Stimulated activated CD8-positive, alpha-beta memory T cell treated with anti-CD3 and anti-CD28 coated beads, Interleukin-12 subunit alpha, Interleukin-12 subunit beta, amount 100 ng/mL, for 4 hours (primary cell): ENCODE measurements at regions not wholly inside any gene's neighbourhood (a gene's known extent, or its start where the extent isn't known, plus 50 kb on each side); places are given as distances from the start of the nearest gene placed in this dataset.
"Not testable (repeated sequence)": the region's sequence is repeated elsewhere in the genome, so short reads cannot be mapped to it uniquely, and the experiment has no call there.

Experiments
- DNase-seq: peaks from one replicate; pipeline ENCODE4 v3.0.0-alpha.2; 2020; ENCODE audit warnings: low read depth

DNA sequence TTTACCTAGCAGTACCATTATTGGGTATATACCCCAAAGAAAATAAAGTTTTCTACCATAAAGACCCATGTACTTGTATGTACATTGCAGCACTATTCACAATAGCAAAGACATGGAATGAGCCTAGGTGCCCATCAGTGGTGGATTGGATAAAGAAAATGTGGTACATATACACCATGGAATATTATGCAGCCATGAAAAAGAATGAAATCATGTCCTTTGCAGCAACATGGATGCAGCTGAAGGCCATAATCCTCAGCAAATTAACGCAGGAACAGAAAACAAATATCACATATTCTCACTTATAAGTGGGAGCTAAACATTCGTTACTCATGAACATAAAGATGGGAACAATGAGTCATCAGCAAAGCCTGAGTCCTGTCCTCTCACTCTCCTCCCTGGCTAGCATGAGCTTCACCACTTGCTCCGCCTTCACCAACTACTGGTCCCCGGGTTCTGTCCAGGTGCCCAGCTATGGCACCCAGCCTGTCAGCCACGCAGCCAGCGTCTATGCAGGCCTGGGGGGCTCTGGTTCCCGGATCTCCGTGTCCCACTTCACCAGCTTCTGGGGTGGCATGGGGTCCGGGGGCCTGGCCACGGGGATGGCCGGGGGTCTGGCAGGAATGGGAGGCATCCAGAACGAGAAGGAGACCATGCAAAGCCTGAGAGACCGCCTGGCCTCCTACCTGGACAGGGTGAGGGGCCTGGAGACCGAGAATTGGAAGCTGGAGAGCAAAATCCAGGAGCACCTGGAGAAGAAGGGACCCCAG, 562.1 kb downstream of the ZNF674 start:
- not testable (repeated sequence) for DNase-seq

DNA sequence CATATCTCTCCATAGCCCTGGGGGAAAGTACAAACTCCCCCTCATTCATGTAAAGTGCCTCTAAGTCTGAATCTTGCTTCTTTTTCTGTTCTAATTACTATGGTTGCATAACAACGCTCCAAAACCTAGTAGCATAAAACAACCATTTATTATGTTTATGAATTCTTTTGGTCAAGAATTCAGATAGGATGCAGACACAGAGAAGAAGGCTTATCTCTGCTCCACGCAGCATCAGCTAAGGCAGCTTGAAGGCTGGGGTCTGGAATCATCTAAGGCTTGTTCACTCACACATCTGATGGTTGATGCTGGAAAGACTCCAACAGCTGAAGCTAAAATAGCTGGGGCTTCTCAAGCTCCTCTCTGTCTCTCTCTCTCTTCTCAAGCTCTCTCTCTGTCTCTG, 564.5 kb downstream of the ZNF674 start:
- no peak for DNase-seq

DNA sequence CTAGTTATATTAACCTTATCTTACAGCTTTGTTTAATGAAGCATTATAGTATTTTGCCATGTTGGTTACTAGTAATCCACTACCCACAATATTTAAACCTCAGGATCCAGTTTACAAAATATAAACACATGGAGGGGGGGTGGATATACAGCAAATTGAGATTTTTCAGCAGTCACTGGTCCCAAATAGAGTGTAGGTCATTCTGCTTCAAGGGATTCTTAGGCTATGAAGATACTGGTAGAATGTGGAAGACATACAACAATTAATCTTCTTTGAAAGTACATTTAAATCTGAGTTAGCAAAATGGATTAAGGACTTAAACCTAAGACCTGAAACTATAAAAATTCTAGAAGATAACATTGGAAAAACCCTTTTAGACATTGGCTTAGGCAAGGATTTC, 569.6 kb downstream of the ZNF674 start:
- DNase-seq, result no peak

DNA sequence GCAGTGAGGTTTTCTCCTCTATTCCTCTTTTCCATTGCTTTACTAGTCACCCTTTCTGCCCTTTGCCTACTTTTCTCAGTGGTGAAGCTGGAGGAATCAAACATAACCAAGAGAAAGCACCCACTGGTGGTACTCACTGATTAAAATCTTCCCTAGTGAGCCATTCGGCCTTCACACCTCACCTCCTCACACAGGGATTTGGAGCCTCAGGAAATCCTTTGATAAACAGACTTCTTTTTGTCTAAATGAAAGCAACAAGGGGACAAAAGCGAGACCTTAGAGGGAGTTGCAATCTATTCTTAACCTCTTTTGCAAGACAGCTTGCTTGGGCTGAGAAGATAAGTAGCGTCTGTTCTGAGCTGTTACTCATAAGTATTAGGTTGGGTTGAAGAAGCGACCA, 572.6 kb downstream of the ZNF674 start:
- no peak for DNase-seq

DNA sequence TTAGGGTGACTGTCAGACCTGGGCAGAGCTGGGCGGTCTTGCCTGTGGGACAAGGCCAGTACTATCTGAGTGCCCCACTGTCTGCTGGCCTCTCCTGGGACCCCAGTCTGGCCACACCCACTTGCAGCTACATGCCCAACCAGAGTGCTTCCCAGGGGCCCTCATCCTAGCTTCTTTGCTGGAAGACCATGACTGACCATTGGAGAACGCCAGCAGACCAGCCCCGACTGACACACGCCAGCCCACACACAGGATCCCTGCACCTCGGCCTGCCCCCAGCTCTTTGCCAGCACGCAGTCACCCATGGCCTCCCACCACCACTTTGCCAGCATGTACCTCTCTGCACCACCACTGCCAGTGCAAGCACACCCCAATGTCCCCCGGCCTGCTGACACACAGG, 585.7 kb downstream of the ZNF674 start:
- DNase-seq, result no peak

DNA sequence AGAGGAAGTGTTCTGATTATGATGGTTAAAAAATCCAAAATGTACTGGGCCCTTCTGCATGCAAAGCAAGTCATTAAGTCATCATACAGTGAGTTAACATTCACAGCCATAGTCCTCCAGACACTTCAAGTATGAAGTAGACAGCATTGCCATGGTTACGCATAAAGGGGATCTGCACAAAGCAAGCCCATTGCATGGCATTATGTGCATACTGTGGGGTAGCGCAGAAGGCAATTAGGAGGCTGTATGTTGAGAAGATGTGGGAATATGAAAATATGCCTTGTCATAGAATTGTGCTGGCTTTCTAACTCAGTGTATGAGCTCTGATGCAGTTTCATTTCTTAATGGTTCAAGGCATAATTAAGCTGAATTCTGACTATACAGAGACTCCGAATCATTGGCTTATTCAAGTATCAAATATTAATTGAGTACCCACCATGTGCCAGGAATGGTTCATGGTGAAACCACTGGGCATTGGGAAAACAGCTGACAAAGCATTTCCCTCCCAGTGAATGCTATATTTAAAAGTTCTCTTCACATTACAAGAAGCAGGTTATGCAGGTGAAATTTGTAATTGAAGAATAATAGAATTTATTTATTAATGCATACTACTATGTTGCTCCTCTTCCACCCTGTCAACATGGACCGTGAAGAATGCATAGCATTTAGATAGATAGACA, 588.9 kb downstream of the ZNF674 start:
- no peak for DNase-seq

DNA sequence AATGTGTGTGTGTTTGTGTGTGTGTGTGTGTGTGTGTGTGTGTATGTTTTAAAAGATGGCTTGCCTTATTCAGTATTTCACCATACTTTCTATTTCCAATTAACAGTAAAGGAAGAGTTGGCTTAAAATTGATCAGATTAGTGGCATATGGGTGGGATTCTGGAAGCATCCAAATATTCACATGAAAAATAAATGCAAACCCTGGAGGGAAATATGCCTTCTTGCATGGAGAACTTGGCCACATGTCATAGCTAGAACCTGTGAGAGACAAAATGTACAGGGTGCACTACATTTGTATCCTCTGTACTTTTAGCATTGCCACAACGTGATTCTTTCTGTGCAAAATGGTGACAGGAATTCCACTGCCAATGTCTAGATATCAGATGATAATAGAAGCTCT, 589.6 kb downstream of the ZNF674 start:
- no peak for DNase-seq

DNA sequence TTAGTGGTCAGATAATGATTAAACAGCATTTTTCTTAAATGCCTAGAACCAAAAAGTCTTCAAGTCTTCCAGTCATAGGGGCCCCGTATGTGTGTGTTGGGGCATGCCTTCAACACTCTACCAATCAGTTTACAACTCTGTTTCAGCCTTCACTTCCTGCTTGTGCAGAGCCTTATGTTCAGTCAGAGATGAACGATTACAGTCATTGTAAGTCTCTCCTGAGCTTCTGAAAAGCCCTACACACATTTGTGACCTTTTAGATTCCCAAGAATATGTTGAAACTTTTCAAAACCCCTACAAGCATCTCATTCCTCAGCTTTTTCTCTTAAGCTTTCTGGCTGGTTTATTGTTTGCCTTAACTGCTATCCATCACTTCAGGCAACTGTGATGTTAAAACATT, 591.2 kb downstream of the ZNF674 start:
- no peak for DNase-seq

DNA sequence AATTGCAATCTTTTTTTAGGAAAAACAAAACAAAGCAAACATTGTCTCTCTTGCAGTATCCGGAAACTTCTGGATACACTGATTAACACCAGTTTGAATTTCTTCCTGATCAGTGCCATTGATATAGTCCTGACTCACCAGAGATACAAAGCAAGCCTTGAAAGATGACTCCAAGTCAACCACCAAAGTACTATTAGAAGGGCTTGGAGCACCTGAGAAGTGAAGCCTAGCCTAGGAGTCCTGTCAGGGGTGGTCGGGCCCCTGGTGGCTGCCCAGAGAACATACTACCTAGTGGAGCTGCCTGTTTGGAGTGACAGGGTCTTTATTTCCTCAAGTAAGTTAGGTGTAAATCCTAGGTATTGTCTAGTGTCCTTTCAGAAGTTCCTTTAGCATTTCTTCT, 593.2 kb downstream of the ZNF674 start:
- no peak for DNase-seq

DNA sequence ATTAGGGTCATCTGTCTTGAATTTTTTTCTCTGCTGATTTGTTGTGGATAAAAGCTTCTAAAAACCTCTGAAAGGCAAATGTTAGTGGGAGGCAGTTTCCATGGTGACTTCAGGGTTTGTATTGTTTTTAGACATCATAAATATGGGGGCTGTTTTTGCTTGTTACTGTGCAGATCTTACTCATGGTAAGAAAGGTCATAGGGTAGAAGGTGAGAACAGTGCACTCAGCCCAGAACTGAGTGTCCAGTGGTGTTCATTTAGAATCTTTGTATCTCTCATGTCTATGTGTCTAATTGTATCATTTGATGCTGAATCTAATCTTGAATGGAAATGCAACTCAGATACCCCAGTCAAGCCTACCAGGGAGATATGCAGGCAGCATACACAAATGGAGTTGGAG, 609.8 kb downstream of the ZNF674 start:
- DNase-seq, result no peak

DNA sequence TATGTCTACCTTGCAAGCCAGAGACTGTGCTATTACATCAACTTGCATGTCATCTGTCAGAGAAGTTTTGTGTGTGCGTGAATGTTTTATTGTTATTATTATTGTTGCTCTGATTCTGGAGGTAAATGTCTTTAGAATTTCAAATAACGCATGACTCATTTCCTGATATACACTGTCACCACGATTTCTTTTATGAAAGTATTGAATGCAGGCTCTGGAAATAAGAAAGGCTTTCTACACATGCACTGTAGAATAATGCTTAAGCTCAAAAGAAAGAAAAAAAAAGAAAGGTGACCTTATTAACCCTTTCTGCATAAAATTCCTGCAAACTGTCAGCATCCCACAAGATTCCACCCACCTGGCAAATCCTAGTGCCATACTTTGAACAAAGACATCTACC, 632.9 kb downstream of the ZNF674 start:
- DNase-seq, result no peak

DNA sequence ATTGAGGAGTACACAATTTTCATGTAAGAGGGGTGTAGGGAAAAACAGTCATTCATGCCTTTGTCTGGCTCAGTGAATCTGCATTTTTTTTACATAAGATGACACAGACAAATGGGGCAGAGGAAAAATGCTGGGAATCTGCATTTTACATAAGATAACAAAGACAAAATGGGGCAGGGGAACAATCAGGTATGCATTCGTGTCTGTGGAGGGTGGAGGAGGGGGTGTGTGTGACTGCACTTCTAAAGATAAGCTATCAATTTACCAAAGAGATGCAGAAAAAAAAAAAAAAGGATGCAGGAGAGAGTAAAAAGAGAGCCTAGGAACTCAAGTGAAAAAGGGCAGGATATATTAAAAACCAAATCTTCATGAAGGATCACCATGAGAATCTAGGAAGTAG, 637.4 kb downstream of the ZNF674 start:
- no peak for DNase-seq

DNA sequence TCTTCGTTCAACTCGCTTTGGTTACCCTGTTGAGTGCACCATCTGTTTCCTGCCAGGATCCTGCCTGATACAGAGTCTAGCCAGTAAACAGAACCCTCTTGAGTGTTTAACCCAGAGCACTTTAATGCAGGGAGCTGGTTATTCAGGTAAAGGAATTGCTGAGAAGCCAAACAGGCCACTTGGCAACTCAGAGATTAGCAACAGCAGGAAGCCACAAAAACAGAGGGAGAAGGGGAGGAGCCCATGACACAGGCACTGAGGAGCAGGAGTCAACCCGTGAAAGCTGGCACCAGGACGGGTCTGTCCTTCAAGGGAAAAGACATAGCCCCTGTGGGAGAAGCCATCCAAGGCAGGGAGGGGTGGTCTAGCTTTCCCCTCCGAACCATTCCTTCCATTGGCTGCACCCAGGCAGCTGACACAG, 641.4 kb downstream of the ZNF674 start:
- DNase-seq, result no peak

DNA sequence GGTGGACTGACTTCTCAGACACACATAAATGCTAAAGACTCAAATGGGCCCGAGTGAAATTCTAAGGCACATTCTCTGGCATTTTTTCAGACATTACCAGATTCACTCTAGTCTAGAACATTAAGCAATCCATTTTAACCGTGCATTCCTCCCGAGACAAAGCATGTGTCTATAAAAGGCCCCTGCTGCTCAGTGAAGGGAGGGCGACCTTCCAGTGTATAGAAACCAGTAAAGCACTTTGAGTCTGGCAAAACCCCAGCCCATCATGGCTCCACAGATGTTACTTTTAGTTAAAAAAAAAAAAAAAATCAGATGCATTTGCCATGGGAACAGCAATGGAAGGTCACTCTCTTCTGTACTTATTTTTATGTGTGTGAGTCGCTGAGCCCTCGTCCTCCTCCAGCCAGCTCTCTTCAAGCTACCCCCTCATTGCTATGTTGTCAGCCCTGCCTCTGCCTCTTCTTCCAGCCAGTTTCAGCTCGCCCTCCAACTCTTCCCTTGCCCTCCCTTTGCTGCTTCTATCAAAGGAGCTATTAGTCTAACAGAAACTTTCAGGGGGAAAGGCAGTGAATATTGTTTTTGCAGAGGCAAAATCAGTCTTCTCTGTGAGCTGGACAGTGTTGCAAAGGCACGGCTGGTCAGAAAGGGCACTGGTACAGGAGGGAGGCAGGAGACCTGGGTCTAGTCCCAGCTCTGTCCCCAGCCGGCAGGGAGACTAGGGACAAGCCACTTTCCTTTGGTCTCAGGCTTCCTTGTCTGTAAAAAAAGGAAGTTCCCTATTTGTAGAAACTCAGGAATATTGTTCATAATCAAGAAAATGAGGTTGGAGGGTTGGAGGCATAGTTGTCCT, 644.2 kb downstream of the ZNF674 start:
- DNase-seq, result no peak

DNA sequence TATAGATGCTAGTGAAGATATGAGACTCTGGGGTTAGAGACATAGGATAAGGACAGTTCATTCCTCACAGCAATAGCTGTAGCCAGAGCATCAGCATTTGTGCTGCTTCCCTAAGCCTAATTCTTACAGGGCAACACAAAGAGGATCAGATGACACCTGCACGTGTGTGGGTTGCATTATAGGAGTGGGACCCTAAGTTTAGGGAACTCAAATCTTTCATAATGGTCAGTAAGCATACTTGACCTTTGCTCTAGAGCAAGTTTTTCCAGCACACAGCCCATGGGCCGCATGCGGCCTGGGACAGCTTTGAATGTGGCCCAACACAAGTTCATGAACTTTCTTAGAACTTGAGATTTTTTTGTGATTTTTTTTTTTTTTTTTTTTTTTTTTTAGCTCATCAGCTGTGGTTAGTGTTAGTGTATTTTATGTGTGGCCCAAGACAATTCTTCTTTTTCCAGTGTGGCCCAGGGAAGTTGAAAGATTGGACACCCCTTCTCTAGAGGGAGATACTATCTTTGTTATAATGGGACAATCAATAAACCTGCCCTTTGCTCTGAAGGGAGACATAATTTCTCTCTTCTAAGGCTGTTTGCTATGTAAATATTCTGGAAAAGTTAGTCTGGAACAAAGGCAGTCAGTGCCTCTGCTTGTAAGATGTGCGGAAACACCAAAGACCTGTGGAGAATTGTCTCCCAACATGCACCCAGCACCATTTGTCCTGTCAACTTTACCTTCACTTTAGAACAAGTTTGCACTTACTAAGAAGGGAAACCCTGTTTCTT, 650.2 kb downstream of the ZNF674 start:
- DNase-seq, result no peak

DNA sequence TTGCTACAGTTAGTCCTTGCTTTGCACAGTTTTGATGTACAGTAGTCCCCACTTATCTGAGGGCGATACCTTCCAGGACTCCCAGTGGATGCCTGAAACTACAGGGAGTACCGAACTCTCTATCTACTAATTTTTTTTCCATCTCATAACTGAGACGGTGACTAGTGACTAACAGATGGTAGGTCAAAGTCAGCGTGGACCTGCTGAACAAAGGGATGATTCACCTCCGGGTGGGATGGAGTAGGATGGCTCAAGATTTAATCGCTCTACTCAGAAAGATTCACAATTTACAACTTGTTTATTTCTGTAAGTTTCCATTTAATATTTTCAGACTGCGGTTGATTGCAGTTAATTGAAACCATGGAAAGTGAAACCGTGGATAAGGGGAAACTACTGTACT, 655.8 kb downstream of the ZNF674 start:
- no peak for DNase-seq

DNA sequence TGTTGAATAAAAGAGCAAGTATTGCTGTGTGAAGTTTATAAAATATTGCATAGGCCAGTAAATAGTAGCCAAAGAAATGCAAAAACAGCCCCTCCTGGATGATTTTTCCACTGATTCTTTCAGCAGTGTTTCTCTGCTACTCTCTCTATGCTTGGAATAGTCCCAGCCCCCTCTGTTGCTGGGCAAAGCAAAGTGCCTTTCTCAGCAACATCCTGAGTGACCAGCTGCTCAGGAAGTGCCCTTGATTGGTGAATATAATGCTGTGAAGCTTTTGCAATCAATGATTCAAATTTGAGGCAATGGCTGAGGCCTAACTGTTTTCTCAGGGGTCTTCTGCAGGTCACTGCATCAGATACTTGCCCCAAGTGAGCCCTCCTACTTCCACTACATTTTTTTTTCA, 656.7 kb downstream of the ZNF674 start:
- DNase-seq, result no peak

DNA sequence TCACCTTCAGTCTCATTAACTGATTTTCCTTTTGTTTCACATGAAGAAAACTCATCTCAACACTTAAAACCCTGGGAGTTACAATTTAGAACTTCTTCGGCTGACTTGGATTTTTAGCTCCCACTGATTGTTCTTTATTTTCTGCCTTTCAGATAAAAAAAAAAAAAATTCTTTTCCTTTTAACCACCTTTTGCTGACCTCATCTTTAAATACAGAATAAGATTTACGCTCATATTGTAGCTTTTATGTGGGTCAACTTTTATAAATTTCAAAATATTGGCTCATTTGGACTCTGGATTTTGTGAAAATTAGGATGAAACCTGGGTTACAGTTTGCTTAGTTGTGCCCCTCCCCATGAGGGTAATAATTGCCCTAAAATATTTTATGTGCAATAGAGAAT, 659.3 kb downstream of the ZNF674 start:
- no peak for DNase-seq

DNA sequence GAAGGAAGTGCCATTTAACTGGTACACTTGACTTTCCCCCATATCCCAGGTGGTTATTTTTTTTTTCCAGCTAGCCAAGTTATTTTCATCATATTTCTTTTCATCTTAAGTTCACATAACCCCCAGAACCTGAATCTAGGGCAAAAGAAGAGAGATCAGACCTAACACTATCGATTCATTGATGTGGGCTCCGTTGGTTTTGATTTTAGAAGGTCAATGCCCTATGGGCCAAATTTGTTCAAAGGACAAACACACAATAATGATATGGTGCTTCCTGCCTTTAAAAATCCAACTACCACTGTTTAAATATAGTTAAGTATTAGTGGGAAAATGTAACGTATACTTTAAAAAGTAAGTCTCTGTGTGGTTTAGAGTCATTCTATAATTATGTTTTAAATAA, 665.7 kb downstream of the ZNF674 start:
- DNase-seq, result no peak

DNA sequence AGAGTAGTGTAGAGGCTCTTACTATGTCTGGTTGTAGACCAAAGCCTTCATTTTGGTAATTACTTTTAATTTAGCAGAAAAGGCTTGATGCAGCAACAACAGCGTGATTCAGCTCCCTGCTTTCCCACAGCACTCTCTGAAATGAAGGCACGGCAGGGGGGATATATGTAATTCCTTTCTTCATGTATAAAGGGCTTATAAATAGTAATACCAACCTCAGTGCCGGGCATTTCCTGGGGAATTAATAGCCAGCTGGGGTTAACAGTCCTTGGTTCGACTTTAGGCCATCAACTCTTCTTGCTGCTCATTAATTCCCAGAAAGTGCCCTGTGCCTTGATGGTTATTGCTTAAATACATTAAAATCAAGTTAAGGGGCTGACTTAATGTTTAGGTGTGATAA, 669.0 kb downstream of the ZNF674 start:
- no peak for DNase-seq

DNA sequence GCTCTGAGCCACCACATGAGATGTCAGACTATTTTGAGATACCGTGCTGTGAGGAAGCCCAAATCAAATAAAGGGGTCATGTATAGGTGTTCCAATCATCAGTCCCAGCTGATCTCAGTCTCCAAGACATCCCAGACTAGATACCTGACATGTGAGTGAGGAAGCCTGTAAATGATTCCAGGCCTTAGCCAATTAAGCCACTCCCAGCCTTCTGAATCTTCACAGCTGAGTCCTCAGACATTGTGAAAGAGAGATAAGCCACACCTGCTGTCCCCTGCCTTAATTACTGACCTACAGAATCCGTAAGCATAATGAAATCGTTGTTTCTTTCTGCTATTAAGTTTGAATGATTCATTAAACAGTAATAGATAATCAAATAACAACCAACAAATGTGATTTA, 671.4 kb downstream of the ZNF674 start:
- no peak for DNase-seq

DNA sequence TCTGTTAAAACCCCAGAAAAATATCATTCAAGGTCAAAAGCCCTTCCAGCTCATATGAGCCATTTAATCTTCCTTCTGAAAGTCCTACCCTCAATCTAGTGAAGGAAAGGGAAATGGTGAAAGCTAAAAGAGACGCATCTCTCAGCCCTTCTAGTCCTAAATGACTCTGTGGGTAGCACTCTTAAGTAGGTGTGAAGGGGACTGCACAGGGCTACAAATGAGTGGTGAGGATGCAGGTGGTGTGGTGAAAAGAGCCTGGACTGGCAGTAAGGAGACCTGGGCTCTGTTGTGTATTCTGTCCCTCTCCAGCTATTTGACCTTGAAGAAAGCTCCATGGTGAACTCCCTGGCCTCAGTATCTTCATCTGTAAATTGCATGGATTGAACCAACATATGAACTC, 671.8 kb upstream of the DIPK2B start:
- no peak for DNase-seq
